ENCODE measurements at regions not wholly inside any gene's neighbourhood (a gene's known extent, or its start where the extent isn't known, plus 50 kb on each side); places are given as distances from the start of the nearest gene placed in this dataset.

- TF ChIP-seq EGR1 (IDR thresholded peaks at IDR 0.05) (no peak), ZBTB7A (IDR thresholded peaks at IDR 0.05; ENCODE audit: low read depth) (no peak), FOXM1 (IDR thresholded peaks at IDR 0.05; ENCODE audit: borderline replicate concordance, low read depth) (no peak), REST (IDR thresholded peaks at IDR 0.05; ENCODE audit: low read depth) (no peak), YY1 (IDR thresholded peaks at IDR 0.05; ENCODE audit: low read depth) (no peak), TAF1 (IDR thresholded peaks at IDR 0.05; ENCODE audit: low read depth) (no peak), MAX (IDR thresholded peaks at IDR 0.05) (no peak), EP300 (IDR thresholded peaks at IDR 0.05; ENCODE audit: borderline replicate concordance) (no peak)
Measured at GRCh38 chr2:176471949-176472348, 202.7 kb downstream of the MTX2 start.
